ENCODE measurements at regions not wholly inside any gene's neighbourhood (a gene's known extent, or its start where the extent isn't known, plus 50 kb on each side); places are given as distances from the start of the nearest gene placed in this dataset.

- peak in 1 of 6 experiments; percentile 4 for TF ChIP-seq CTCF (IDR thresholded peaks at IDR 0.05)
- peak in 1 of 2 donors; percentile 8 for TF ChIP-seq POLR2A (IDR thresholded peaks at IDR 0.05)
These were observed 470.7 kb downstream of the SOX9 start for GRCh38 chr17:72591289-72592241.

Measured in Peyer's patch (tissue), 4 donors.